SK-N-SH (cell line): ENCODE measurements at regions not wholly inside any gene's neighbourhood (a gene's known extent, or its start where the extent isn't known, plus 50 kb on each side); places are given as distances from the start of the nearest gene placed in this dataset.

Experiments
- CTCF ChIP-seq: fragments of 200-600 bp; sonication (generic); IDR thresholded peaks from 2 replicates; pipeline ENCODE4 v1.6.1; 2017; ENCODE audit warnings: antibody characterized with exemption, mild to moderate bottlenecking, moderate library complexity
- GABPA ChIP-seq: IDR thresholded peaks from 2 replicates; pipeline ENCODE4 v1.4.0; 2012; ENCODE audit warnings: low read depth, mild to moderate bottlenecking
- MAX ChIP-seq: IDR thresholded peaks from 2 replicates; pipeline ENCODE4 v1.4.0; 2012; ENCODE audit warnings: low read depth
- PBX3 ChIP-seq: IDR thresholded peaks from 2 replicates; pipeline ENCODE4; 2012
- USF2 ChIP-seq: fragments of 150-350 bp; IDR thresholded peaks from 2 replicates; pipeline ENCODE4 v1.6.1; 2017; ENCODE audit warnings: antibody characterized with exemption, low read length, low read depth, borderline replicate concordance

- TF ChIP-seq CTCF (no peak), USF2 (no peak), GABPA (no peak), PBX3 (no peak), MAX (no peak)
Observed at GRCh38 chr10:4623200-4623599, 202.8 kb upstream of the AKR1E2 start.
